Activated T-helper 1 cell treated with anti-CD3 and anti-CD28 coated beads, Interleukin-2, amount 50 U/mL, for 16 hours (primary cell): ENCODE measurements at regions not wholly inside any gene's neighbourhood (a gene's known extent, or its start where the extent isn't known, plus 50 kb on each side); places are given as distances from the start of the nearest gene placed in this dataset.

ENCODE experiments used
- DNase-seq, 2 donors: peaks; one replicate each; pipeline ENCODE4 v3.0.0-alpha.2; 2020; ENCODE audit warnings: low read depth in 1 of 2, low spot score in 1 of 2

DNA sequence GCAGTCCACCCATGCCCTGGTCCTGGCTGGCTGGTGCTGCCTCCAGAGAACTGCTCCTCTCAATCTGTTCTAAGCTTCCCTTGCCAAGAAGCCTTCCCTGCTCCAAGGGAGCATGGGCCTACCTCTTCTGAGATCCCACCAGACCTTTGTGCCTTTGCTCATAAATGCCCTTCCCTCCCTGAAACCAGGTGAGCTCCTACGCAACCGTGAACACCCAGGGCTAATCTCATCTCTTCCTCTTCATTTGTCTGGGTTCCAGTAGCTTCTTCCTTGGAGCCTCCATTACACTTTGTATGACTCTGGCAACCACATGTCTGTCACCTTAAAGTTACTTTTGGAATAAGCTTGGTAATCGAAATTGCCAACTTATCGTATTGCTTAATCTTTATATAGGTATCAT, 270.6 kb downstream of the PBX3 start:
- no peak for DNase-seq

DNA sequence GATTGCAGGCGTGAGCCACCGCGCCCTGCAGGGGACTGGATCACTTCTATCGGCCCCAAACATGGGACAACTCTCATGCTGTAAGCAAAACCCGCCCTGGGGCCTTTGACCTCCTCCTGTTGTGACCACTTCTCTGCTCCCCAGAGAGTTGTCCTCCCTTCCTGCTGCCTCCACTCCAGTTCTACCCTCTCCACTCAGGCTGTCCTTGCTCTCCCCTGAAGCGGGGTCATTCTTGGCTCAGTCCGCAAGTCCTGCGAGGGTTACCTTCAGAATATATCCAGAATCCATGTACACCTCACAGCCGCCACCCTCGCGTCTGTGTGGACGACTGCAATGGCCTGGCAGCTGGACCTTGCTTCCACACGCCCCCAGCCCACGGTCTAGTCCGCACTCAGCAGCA, 273.7 kb downstream of the PBX3 start:
- no peak for DNase-seq

DNA sequence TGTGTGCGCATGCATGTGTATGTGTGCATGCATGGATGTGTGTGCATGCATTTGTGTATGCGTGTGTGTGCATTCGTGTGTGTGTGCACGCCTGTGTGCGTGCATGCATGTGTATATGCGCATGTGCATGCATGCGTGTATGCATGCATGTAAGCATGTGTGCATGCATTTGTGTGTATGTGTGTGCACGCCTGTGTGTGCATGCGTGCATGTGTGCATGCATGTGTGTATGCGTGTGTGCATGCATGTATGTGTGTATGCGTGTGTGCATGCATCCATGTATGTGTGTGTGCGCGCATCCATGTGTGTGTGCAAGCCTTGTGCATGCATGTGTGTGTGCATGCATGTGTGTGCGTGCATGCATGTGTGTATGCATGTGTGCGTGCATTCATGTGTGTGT, 276.8 kb downstream of the PBX3 start:
- DNase-seq: no peak

DNA sequence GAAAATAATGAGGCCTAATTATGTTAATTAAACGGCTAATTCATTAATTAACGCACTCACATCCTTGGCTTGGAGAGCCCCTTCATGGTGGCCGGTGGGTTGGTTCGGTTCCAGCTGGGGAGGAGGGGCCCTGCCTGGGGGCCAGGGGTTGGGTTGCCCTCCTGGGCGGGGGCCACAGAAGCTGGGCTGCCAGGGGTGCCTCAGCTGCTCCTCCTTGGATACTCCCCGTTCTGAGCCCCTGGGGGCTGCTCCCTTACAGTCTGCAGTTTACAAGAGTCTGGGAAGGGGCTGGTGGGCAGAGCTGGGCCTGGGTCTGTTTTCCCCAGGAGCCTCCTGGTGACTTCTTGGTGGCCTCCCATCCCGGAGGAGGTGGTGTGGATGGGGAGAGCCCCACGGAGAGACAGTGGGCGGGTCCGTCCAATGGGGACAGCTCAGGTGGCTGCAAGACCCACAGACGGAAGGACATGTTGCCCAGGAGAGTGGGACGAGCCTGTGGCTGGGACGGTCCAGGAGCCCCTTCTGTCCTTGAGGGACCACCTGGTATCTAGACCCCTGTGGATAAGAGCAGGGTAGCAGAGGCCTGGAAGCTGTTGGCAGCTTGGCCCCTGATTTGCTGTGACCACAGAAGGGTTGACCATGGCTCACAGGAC, 277.5 kb downstream of the PBX3 start:
- DNase-seq: no peak

DNA sequence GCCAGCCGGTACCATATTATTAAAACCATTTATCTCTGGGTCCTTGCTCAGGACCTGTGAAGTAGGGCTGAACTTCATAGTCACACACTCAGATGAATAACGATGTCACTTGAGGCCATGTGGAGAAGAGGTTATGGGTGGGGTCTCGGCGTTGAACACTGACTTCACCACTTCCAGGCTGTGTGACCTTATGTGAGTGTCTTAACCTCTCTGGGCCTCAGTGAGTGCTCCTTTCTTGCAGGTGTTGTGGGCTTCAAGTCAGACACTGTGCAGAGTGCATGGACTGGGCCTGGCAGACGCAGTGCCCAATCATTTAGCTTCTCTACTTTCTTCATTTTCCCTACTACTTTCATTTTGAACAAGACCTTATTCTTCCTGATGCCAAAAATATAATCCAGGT, 278.8 kb downstream of the PBX3 start:
- DNase-seq: no peak

DNA sequence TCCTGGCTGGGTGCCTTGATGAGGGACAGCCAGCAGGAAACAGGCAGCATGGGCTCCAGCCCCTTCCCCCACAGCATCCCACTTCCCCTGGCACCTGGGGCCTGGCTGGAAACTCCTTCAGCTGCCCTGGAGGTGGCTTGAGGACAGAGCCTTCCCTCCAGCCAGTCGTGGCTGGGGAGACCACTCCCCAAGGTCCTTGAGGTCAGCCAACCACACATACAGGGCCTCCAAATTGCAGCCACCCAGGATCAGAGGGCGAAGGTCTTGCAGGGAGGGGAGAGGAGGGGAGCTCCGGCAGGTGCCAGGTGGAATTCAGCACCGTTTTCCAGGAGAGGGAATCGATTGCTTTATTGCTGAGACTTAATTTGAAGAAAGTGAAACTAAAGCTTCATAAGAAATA, 280.4 kb downstream of the PBX3 start:
- DNase-seq: no peak

DNA sequence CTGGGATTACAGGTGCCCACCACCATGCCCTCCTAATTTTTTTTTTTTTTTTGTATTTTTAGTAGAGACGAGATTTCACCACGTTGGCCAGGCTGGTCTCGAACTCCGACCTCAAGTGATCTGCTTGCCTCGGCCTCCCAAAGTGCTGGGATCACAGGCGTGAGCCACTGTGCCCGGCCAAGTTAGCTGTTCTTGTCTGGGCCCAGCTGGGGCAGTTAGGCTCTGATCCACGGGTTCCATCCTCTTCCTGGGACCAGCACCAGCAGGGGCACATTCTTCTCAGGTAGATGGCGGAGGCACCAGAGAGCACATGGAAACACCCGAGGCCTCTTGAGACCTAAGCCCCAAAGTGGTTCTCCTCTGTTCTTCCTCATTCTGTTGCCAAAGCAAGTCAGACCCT, 281.6 kb downstream of the PBX3 start:
- no peak for DNase-seq

DNA sequence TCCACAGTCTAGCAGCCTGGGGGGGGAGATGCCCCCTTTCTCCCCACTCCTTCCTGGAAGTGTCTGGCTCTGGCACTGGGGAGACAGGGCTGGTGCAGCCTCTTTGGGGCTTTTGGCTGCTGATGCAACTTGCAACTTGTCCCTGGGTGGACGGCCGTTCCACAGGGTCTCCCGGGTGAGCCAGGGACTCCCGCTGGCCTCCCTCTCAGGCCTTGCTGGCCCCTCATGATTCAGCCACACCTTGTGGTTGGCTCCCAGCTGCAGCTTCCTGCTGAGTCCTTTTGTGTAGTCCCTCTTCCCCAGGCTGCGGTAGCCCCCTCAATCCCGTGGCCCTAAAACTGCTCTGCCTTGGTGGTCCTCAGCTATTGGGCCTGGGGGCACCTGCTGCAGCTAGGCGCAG, 283.5 kb downstream of the PBX3 start:
- DNase-seq: no peak

DNA sequence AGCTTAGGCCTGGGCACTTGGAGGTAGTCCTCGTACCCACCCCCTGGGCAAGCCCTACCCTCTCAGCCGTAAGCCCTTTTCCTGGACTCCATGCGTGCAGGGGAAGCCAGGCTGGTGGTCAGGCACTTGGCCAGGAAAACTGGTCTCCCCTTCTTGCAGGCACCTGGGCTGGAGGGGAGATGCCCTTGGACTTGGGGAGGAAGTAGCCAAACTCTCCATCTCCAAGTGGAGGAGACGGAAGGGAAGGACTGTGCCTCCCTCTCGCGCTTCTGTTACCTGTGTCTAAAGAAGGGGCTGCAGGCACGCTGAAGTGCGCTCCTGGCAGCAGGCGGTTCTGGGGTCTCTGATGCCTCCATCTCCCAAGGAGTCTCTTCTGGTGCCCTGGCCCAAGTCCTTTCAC, 283.9 kb downstream of the PBX3 start:
- DNase-seq: no peak

DNA sequence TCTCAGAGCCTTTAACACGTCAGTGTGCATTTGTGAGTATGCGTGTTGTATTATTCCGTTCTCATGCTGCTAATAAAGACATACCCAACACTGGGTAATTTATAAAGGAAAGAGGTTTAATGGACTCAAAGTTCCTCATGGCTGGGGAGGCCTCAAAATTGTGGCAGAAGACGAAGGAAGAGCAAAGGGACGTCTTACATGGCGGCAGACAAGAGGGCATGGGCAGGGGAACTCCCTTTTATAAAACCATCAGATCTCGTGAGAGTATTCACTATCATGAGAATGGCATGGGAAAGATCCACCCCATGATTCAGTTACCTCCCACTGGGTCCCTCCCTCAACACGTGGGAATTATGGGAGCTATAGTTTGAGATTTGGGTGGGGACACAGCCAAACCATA, 285.0 kb downstream of the PBX3 start:
- DNase-seq: no peak

DNA sequence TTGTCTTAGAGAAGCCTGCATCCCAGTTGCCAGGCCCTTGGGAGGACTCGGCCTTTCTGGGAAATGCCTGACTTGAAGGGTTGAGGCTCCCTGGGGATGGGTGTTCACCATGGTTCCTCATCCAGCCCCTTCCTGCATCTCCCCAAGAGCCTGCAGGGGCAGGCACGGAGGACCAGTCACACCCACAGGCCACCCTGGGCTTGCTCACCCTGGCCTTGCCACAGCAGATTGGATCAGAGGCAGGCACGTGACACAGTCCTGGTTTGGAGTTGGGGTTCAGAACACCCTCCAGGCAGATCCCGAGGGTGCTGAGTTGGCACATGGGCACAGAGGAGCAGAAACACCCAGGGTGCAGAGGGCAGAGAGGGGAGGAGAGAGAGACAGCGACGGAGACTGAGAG, 286.1 kb downstream of the PBX3 start:
- no peak for DNase-seq

DNA sequence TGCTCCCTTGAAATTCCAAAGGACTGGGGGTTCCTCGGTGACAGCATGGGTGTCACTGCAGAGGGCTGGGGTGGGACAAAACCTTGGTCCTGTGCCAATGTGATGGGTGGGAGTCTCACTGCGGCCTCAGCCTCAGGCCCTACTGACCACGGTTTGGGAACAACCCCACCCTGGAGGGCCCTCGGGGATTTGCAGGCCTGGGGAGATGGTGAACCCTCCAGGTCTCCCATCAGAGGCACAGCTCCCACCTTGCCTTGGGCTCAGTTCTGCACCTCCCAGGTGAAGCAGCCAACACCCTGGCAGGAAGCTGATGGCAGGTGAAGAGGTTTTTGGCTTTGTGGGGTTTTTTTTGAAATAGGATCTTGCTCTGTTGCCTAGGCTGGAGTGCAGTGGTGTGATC, 286.8 kb downstream of the PBX3 start:
- no peak for DNase-seq

DNA sequence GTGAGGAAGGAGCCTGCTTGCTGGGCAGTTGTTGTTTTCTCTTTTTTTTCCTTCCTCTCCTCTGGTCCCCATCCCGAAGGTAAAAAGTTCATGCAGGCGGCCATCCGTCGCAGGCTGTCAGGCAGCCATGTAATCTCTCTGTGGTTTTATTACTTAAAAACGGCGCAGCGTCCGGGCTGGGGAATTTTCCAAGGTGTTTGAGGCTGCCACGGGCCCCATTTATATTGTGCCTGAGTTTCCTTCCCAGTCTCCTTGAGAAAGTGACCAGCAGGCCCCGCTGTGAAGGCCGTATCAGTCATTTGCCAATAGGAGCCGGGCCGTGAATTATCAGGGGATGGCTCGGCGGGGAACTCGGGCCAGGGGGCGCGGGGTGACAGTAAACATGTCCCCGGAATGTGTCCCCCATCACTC, 289.7 kb downstream of the PBX3 start:
- no peak for DNase-seq

DNA sequence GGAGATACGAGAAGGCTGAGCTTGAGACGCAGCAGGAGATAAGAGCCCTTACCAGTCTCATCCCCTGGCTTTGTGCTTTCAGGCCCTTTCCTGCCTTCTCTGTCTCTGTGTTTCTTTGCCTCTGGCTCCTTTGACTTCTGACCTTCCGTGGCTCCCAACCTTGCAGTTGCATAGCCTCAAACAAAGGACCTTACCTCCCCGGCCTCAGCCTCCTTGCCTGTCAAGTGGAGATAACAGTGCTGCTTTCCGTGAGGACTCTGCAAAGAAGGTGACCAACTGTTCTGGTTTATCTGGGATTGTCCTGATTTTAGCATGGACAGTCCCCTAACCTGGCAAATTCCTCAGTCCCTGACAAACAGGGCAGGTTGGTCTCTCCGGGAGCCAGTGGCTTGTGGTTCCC, 287.8 kb upstream of the MVB12B start:
- DNase-seq: no peak

DNA sequence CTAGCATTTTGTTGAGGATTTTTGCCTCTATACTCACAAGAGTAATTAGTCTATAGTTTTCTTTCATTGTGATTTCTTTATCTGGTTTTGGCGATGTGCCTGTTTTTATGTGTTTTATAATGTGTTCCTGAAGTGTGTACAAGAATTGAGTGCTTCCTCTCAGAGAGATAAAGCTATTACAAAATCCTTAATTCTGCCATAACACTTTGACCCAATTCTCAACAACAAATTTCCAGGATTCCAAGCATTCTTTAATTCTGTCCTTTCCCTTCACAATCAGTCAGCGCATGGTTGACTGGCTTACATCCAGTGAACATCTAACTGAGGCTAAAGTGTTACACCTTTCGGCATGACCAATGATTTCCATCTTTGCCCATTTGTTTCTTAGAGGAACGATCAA, 282.9 kb upstream of the MVB12B start:
- no peak for DNase-seq

DNA sequence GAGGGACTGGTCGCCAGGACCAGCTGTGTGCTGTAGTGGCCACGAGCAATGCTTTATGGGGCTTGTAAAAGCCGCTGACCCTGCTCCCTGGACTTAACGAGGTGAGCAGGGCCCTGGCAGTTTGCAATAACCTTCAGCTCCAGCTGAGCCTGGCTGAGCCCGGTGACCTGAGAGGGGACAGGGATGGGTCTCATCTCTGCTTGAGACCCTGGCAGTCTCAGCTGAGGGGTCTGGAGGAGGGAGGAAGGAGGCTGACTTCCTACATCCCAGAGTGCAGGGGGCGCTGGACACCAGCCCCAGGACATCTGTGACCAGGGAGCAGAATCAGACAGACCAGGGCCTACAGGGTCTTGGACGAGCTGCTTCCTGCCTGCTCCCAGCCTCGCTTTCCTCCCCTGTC, 277.5 kb upstream of the MVB12B start:
- no peak for DNase-seq

DNA sequence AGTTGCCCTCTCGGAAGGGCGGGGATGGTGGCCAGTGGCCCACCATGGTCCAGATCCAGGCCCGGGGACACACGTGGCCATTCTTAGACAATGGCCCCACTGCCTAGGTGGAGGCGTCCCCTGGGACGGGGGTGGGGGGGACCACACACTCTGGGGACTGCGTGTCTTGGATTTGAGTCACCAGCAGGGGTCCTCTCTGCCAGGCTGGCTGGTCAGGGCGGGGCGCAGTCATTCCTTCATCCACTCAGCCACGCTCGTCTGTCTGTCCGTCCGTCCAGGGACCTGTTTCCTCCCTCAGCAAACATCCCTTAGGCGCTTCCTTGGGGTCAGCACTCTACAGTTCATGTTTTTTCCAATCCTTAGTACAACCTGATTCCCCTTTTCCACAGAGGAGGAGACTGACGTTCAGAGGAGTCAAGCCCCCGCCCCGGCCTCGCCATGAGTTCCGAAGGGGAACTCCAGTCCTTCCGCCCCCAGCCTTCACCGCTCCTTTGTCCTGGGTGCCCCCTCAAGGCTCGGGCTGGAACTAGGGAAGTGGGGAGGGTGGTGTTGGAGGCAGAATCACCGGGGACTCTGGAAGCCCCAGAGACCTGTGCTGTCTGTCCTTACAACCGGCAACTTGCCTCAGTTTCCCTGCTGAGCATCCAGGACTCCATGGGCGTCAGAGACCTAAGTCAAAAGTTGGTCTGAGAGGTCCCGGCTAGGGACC, 276.6 kb upstream of the MVB12B start:
- DNase-seq: no peak

DNA sequence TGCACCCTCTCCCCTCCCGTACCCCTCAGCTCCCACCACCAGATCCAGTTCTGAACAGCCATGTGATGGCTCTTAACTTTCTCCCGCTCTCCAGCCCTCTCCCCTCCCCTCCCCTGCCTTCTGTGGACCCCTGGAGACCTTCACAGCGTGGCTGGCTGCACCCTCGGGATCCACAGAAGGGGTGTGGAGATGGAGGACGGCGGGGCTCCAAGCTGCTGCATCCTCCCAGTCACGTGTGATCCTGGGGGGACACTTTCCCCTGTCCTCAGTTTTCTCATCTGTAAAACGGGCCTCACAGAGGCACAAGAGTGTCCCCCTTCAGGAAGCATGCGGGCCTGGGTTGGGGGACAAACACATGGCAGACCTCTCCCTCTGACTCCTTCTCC, 276.0 kb upstream of the MVB12B start:
- no peak for DNase-seq

DNA sequence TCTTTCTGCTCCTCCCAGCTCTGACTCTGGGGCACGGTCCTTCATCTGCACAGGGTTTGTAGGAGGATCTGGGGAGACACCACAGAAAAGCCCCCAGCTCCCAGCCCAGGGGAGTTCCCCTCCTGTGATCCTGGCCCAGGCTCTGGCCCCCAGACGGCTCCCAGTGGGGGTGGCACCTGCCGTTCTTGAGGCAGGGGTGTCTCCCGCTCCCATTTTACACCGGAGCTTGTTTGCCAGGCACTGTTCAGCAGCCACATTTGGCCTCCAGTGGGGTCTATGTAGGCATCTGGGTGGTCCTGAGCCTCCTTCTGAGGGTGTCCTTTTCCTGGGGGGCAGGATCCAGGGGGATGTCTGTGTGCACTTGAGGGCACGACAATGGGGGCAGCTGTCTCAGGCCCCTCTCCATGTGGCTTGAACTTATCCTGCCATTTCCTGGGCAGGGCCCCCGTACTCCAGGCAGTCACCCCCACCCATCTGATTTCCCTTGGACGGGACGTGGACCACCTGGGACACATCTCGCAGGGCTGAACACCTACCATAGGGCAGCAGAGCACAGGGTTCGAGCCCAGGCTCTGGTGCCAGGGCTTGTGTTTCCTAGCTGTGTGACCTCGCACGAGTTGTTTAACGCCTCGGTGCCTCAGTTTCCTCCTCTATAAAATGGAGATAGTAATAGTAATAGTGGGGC, 275.0 kb upstream of the MVB12B start:
- DNase-seq: no peak

DNA sequence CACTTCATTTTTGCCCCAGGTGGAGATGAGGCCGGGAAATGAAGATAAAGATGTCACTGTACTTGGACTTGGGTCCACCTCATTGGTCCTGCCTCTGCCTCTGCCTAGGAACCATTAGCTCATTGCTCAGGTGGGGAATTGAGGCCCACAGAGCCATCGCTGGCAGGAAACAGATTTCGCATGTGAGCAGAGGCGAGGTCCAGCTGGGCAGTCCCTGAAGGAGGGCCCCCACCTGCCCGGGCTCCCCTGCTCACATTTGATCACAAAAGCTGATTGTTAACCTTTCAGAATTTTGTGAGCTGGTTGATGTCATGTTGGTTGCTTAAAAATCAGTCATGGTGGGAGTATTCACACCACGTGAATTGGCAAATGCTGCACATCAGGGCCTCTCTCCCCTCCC, 273.8 kb upstream of the MVB12B start:
- no peak for DNase-seq

DNA sequence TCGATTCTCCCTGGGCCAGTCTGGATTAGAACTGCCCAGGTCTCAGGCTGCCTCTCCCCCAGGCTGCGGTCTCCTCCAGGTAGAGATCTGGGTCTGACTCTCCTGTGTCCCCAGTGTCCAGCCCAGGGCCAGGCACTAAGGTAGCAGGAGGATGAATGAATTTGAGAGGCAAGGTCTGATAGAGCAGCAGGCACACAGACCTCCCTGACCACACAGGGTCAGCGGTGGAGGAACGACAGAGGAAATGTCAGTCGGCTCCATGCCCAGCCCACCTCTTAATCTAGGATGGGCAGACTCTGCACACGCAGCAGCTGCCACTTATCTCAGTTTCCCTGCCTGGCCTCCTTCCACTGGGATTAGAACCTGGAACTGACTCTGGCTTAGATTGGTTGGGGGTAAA, 272.7 kb upstream of the MVB12B start:
- no peak for DNase-seq

DNA sequence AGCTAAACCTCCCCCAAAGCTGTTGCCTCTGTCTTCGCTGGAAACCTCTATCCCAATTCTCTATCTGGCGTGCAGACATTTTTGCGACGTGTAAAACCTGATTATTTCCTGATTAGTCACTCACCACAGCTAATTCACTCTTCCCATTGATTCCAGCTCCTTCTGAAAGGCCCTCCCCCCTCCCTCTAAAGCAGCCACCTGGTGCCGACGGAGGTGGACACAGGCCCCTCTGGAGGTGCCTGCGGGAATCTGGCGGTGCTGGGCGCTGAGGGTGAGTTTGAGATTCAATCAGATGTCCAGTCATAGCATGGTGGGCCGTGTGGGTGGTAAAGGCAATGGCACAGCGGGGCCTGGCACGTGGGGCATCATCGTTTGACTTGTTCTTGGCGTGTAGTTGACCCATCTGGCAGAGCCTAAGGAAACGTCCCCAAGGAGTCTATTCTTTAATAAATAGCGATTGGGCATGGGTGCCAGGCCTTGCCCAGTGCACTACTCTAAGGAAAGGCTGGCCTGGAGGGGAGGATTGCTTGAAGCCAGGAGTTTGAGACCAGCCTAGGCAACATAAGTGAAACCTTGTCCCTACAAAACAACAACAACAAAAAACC, 271.1 kb upstream of the MVB12B start:
- DNase-seq: no peak
